ENCODE measurements at regions not wholly inside any gene's neighbourhood (a gene's known extent, or its start where the extent isn't known, plus 50 kb on each side); places are given as distances from the start of the nearest gene placed in this dataset.

- no peak for DNase-seq (ENCODE audit: low read depth in 1 of 2, low spot score in 1 of 2)
- H3K4me3 ChIP-seq (replicated peaks; ENCODE audit: insufficient read depth, low read length) = no peak overlapping the region
- no peak for TF ChIP-seq GABPA (IDR thresholded peaks at IDR 0.05; ENCODE audit: low read depth)
- no peak for TF ChIP-seq POLR2AphosphoS5 (IDR thresholded peaks at IDR 0.05; ENCODE audit: low read depth)
- TF ChIP-seq SPI1 (IDR thresholded peaks at IDR 0.05; ENCODE audit: borderline replicate concordance, low read depth) = no peak
- H3K27ac ChIP-seq (replicated peaks) = no peak overlapping the region
- H3K27me3 ChIP-seq (ENCODE audit: insufficient read depth, poor library complexity, severe bottlenecking) = peaks cover 2% of the 10 kb centered on the region
Measured at GRCh38 chr5:5951953-5952352, 426.4 kb downstream of the MED10 start.

DNA sequence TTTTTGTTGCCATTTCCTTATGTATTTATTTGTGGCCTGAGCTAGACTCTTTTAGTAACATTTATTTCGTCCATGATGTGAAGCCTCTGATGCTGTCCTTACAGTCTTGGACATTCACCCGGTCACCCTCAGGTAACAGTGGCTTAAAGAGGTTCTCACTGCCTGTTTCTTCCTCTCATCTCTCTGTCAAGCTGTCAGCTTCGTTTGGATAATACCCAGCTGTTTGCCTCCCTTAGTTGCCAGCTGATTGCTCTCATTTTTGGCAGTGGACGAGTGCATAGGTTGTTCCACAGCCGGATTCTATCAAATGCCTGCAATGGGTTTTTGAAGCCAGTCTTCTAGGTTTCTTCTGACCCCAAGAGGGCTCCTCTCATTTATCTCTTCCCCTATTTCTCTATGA lies 427.7 kb downstream of the MED10 start:
- H3K27me3 ChIP-seq (ENCODE audit: insufficient read depth, poor library complexity, severe bottlenecking) = peaks cover 2% of the 10 kb centered on the region
- no peak for DNase-seq (ENCODE audit: low read depth in 1 of 2, low spot score in 1 of 2)

GRCh38 chr5:5941486-5941885 lies 436.9 kb downstream of the MED10 start:
- TF ChIP-seq CTCF (IDR thresholded peaks at IDR 0.05; ENCODE audit: insufficient read depth, low read length) = no peak
- TF ChIP-seq SPI1 (IDR thresholded peaks at IDR 0.05; ENCODE audit: borderline replicate concordance, low read depth) = no peak
- TF ChIP-seq POLR2AphosphoS5 (IDR thresholded peaks at IDR 0.05; ENCODE audit: low read depth) = no peak
- TF ChIP-seq, protein P1, sequence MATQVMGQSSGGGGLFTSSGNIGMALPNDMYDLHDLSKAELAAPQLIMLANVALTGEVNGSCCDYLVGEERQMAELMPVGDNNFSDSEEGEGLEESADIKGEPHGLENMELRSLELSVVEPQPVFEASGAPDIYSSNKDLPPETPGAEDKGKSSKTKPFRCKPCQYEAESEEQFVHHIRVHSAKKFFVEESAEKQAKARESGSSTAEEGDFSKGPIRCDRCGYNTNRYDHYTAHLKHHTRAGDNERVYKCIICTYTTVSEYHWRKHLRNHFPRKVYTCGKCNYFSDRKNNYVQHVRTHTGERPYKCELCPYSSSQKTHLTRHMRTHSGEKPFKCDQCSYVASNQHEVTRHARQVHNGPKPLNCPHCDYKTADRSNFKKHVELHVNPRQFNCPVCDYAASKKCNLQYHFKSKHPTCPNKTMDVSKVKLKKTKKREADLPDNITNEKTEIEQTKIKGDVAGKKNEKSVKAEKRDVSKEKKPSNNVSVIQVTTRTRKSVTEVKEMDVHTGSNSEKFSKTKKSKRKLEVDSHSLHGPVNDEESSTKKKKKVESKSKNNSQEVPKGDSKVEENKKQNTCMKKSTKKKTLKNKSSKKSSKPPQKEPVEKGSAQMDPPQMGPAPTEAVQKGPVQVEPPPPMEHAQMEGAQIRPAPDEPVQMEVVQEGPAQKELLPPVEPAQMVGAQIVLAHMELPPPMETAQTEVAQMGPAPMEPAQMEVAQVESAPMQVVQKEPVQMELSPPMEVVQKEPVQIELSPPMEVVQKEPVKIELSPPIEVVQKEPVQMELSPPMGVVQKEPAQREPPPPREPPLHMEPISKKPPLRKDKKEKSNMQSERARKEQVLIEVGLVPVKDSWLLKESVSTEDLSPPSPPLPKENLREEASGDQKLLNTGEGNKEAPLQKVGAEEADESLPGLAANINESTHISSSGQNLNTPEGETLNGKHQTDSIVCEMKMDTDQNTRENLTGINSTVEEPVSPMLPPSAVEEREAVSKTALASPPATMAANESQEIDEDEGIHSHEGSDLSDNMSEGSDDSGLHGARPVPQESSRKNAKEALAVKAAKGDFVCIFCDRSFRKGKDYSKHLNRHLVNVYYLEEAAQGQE (IDR thresholded peaks at IDR 0.05; ENCODE audit: insufficient replicate concordance, low read depth) = no peak
- TF ChIP-seq GABPA (IDR thresholded peaks at IDR 0.05; ENCODE audit: low read depth) = no peak
- Histone ChIP-seq H3K27me3 (ENCODE audit: insufficient read depth, poor library complexity, severe bottlenecking) (no peaks in the 10 kb centered on the region), H3K4me3 (replicated peaks; ENCODE audit: insufficient read depth, low read length) (no peak overlapping the region), H3K27ac (replicated peaks) (no peak overlapping the region)
- no peak for DNase-seq (ENCODE audit: low read depth in 1 of 2, low spot score in 1 of 2)

More for the DNA sequence above, 427.7 kb downstream of the MED10 start:
- Histone ChIP-seq H3K4me3 (replicated peaks; ENCODE audit: insufficient read depth, low read length) (no peak overlapping the region), H3K27ac (replicated peaks) (no peak overlapping the region)
- TF ChIP-seq SPI1 (IDR thresholded peaks at IDR 0.05; ENCODE audit: borderline replicate concordance, low read depth) (no peak), CTCF (IDR thresholded peaks at IDR 0.05; ENCODE audit: insufficient read depth, low read length) (no peak), GABPA (IDR thresholded peaks at IDR 0.05; ENCODE audit: low read depth) (no peak), POLR2AphosphoS5 (IDR thresholded peaks at IDR 0.05; ENCODE audit: low read depth) (no peak)
- TF ChIP-seq, protein P1 (IDR thresholded peaks at IDR 0.05; ENCODE audit: insufficient replicate concordance, low read depth) = no peak

GRCh38 chr5:5939759-5940370 lies 438.5 kb downstream of the MED10 start:
- Histone ChIP-seq H3K27me3 (ENCODE audit: insufficient read depth, poor library complexity, severe bottlenecking) (no peaks in the 10 kb centered on the region), H3K4me3 (replicated peaks; ENCODE audit: insufficient read depth, low read length) (no peak overlapping the region), H3K27ac (replicated peaks) (no peak overlapping the region)
- DNase-seq (ENCODE audit: low read depth in 1 of 2, low spot score in 1 of 2) = no peak
- TF ChIP-seq SPI1 (IDR thresholded peaks at IDR 0.05; ENCODE audit: borderline replicate concordance, low read depth) (no peak), CTCF (IDR thresholded peaks at IDR 0.05; ENCODE audit: insufficient read depth, low read length) (no peak), POLR2AphosphoS5 (IDR thresholded peaks at IDR 0.05; ENCODE audit: low read depth) (no peak), GABPA (IDR thresholded peaks at IDR 0.05; ENCODE audit: low read depth) (no peak)
- TF ChIP-seq, protein P1 (IDR thresholded peaks at IDR 0.05; ENCODE audit: insufficient replicate concordance, low read depth) = no peak

All from HL-60 (cell line).